Liver (tissue), 8 donors: ENCODE measurements at regions not wholly inside any gene's neighbourhood (a gene's known extent, or its start where the extent isn't known, plus 50 kb on each side); places are given as distances from the start of the nearest gene placed in this dataset.

Source experiments
- DNase-seq: peaks from one replicate; pipeline ENCODE4 v3.0.0-alpha.2; 2017; ENCODE audit warnings: low spot score
- H3K27ac ChIP-seq, 2 donors: one replicate each; pipeline ENCODE4 v1.7.0; 2013; ENCODE audit warnings: inconsistent platforms in 2 of 2, low read length in 2 of 2, control low read depth in 1 of 2, low read depth in 1 of 2, mild to moderate bottlenecking in 1 of 2
- H3K27me3 ChIP-seq, 4 donors: one replicate each; pipeline versions ENCODE4 v1.6.1 to v1.7.0; 2013; ENCODE audit warnings: low read length in 3 of 4, inconsistent platforms in 1 of 4, mild to moderate bottlenecking in 1 of 4, moderate library complexity in 1 of 4; ENCODE audit not compliant: control insufficient read depth in 4 of 4, insufficient read depth in 4 of 4
- H3K36me3 ChIP-seq, 4 donors: one replicate each; pipeline versions ENCODE4 v1.6.1 to v1.7.0; 2013; ENCODE audit warnings: low read length in 3 of 4, mild to moderate bottlenecking in 3 of 4, low read depth in 1 of 4, moderate library complexity in 1 of 4; ENCODE audit not compliant: control insufficient read depth in 4 of 4, insufficient read depth in 3 of 4
- H3K4me1 ChIP-seq, 4 donors: one replicate each; pipeline versions ENCODE4 v1.6.1 to v1.7.0; 2013; ENCODE audit warnings: low read length in 3 of 4, mild to moderate bottlenecking in 3 of 4, moderate library complexity in 1 of 4; ENCODE audit not compliant: control insufficient read depth in 4 of 4, insufficient read depth in 4 of 4
- H3K4me3 ChIP-seq, 3 donors: one replicate each; pipeline versions ENCODE4 v1.6.1 to v1.7.0; 2013; ENCODE audit warnings: low read length in 3 of 3, control low read depth in 1 of 3, low read depth in 1 of 3, mild to moderate bottlenecking in 1 of 3
- H3K9ac ChIP-seq, 2 donors: one replicate each; pipeline ENCODE4 v1.7.0; 2013; ENCODE audit warnings: low read length in 2 of 2, mild to moderate bottlenecking in 2 of 2, moderate library complexity in 2 of 2, control low read depth in 1 of 2, low read depth in 1 of 2
- H3K9me3 ChIP-seq, 4 donors: one replicate each; pipeline versions ENCODE4 v1.6.1 to v1.7.0; 2013; ENCODE audit warnings: low read length in 3 of 4; ENCODE audit not compliant: control insufficient read depth in 4 of 4
- ATF3 ChIP-seq: IDR thresholded peaks from 2 replicates; pipeline ENCODE4 v1.6.1; 2016; ENCODE audit warnings: antibody characterized with exemption
- CTCF ChIP-seq: fragments of 150-350 bp; IDR thresholded peaks from 2 replicates; pipeline ENCODE4 v1.5.1; 2017; ENCODE audit warnings: improper control_type of control experiment, low read depth, low read length; ENCODE audit not compliant: missing input control
- EGR1 ChIP-seq, 2 donors: IDR thresholded peaks; 2 replicates each; pipeline ENCODE4 v1.6.1; 2016 to 2018; ENCODE audit warnings: antibody characterized with exemption in 2 of 2, low read depth in 2 of 2
- FOXA1 ChIP-seq: IDR thresholded peaks from 2 replicates; pipeline ENCODE4 v1.6.1; 2016; ENCODE audit warnings: antibody characterized with exemption
- FOXA2 ChIP-seq: IDR thresholded peaks from 2 replicates; pipeline ENCODE4 v1.6.1; 2016; ENCODE audit warnings: antibody characterized with exemption
- GABPA ChIP-seq, 2 donors: IDR thresholded peaks in 1 of 2; conservative IDR thresholded peaks in 1 of 2; 2 replicates each; pipeline ENCODE4 v1.6.1; 2016; ENCODE audit warnings: antibody characterized with exemption in 2 of 2, mild to moderate bottlenecking in 1 of 2, moderate library complexity in 1 of 2
- HNF4A ChIP-seq, 2 donors: conservative IDR thresholded peaks; 2 replicates each; pipeline ENCODE4 v1.6.1; 2016; ENCODE audit warnings: antibody characterized with exemption in 2 of 2, mild to moderate bottlenecking in 2 of 2
- HNF4G ChIP-seq: IDR thresholded peaks from 2 replicates; pipeline ENCODE4 v1.6.1; 2016; ENCODE audit warnings: antibody characterized with exemption
- JUND ChIP-seq, 2 donors: IDR thresholded peaks; 2 replicates each; pipeline ENCODE4 v1.6.1; 2016; ENCODE audit warnings: antibody characterized with exemption in 2 of 2
- MAX ChIP-seq: IDR thresholded peaks from 2 replicates; pipeline ENCODE4 v1.6.1; 2016; ENCODE audit warnings: antibody characterized with exemption
- NR2F2 ChIP-seq: IDR thresholded peaks from 2 replicates; pipeline ENCODE4 v1.6.1; 2016; ENCODE audit warnings: antibody characterized with exemption
- RAD21 ChIP-seq, 2 donors: IDR thresholded peaks; 2 replicates each; pipeline ENCODE4 v1.6.1; 2016; ENCODE audit warnings: antibody characterized with exemption in 2 of 2, mild to moderate bottlenecking in 2 of 2
- REST ChIP-seq: IDR thresholded peaks from 2 replicates; pipeline ENCODE4 v1.6.1; 2016; ENCODE audit warnings: antibody characterized with exemption, mild to moderate bottlenecking
- RXRA ChIP-seq, 2 donors: IDR thresholded peaks; 2 replicates each; pipeline ENCODE4 v1.6.1; 2017 to 2018; ENCODE audit warnings: antibody characterized with exemption in 2 of 2, mild to moderate bottlenecking in 1 of 2
- SP1 ChIP-seq: IDR thresholded peaks from 2 replicates; pipeline ENCODE4 v1.6.1; 2018; ENCODE audit warnings: antibody characterized with exemption, mild to moderate bottlenecking
- TAF1 ChIP-seq: conservative IDR thresholded peaks from 2 replicates; pipeline ENCODE4 v1.6.1; 2016; ENCODE audit warnings: antibody characterized with exemption, mild to moderate bottlenecking
- YY1 ChIP-seq: IDR thresholded peaks from 2 replicates; pipeline ENCODE4 v1.6.1; 2016; ENCODE audit warnings: antibody characterized with exemption, mild to moderate bottlenecking
- ZBTB33 ChIP-seq: IDR thresholded peaks from 2 replicates; pipeline ENCODE4 v1.6.1; 2016; ENCODE audit warnings: antibody characterized with exemption
- WGBS: extraction: QIAGEN DNeasy Blood & Tissue Kit; methylation state at CpG from one replicate; pipeline ENCODE4 v1.1.7; 2013; 5-methylcytosine and 5-hydroxymethylcytosine counted together
- donor health status: healthy.
- donor health status: healthy.
- donor health status: healthy.
- donor health status: healthy.
- donor health status: healthy.

GRCh38 chr10:131650771-131651673 is 249.8 kb upstream of the PPP2R2D start:
- Histone ChIP-seq H3K9me3 (no peaks in the 10 kb centered on the region), H3K4me3 (no peak overlapping the region), H3K9ac (no peak overlapping the region), H3K36me3 (no peaks in the 10 kb centered on the region), H3K27ac (no peak overlapping the region), H3K4me1 (peaks cover 0 to 11% (median 0%) of the 10 kb centered on the region in 4 donors), H3K27me3 (no peaks in the 10 kb centered on the region)
- no peak for DNase-seq
- no peak for TF ChIP-seq JUND (IDR thresholded peaks at IDR 0.05)
- no peak for TF ChIP-seq RXRA (IDR thresholded peaks at IDR 0.05)
- TF ChIP-seq YY1 = no peak
- TF ChIP-seq HNF4A (conservative IDR thresholded peaks at IDR 0.05) = no peak
- no peak for TF ChIP-seq HNF4G
- TF ChIP-seq SP1 = no peak
- no peak for TF ChIP-seq FOXA2
- no peak for TF ChIP-seq RAD21 (IDR thresholded peaks at IDR 0.05)
- no peak for TF ChIP-seq EGR1 (IDR thresholded peaks at IDR 0.05; ENCODE audit: low read depth in 2 of 2)
- TF ChIP-seq CTCF = no peak
- TF ChIP-seq TAF1 = no peak
- TF ChIP-seq FOXA1 = no peak
- TF ChIP-seq REST = no peak
- TF ChIP-seq MAX = no peak
- no peak for TF ChIP-seq ZBTB33
- no peak for TF ChIP-seq GABPA (IDR thresholded peaks at IDR 0.05 in 1 of 2, conservative IDR thresholded peaks at IDR 0.05 in 1 of 2)
- TF ChIP-seq NR2F2 = no peak
- TF ChIP-seq ATF3 = no peak
- WGBS = 82% methylated on average over 23 of the region's 23 CpGs
